ENCODE measurements at regions not wholly inside any gene's neighbourhood (a gene's known extent, or its start where the extent isn't known, plus 50 kb on each side); places are given as distances from the start of the nearest gene placed in this dataset.

DNA sequence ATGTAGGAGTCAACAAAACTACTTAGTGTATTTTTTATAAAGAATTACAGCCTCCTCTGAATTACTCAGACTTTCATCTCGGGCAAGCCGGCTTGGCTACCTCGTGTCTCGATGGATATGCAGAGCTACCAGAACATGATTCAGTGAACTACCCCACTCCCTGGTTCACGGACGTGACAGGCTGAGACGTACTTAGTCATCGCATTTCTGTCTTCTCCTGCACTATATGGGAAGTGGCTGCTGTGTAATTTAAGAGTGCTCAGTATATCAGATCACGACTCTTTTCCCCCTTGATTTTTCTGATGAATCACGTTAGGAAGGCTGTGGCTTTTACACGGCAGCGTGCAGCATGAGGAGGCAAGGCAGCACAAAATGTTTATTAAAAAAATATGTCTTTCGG is 302.7 kb upstream of the ZFP64 start:
- BruUV-seq (replicated peaks), result no TSS peak
- Histone ChIP-seq H3K79me2 (ENCODE audit: insufficient read depth, low read length) (no peaks in the 10 kb centered on the region), H2AFZ (ENCODE audit: low read length) (no peak overlapping the region), H3K27ac (ENCODE audit: extremely low read length, insufficient read depth, low read length) (no peak overlapping the region), H3K4me2 (ENCODE audit: low read depth, low read length) (no peak overlapping the region), H3K27me3 (ENCODE audit: control insufficient read depth in 1 of 2, insufficient read depth in 2 of 2, low read length in 2 of 2) (no peaks in the 10 kb centered on the region), H3K9me3 (ENCODE audit: low read length) (no peaks in the 10 kb centered on the region), H3K4me1 (ENCODE audit: insufficient read depth, low read length) (no peaks in the 10 kb centered on the region), H4K20me1 (ENCODE audit: insufficient read depth, low read length) (no peaks in the 10 kb centered on the region), H3K4me3 (replicated peaks in 1 of 3; ENCODE audit: insufficient read depth in 1 of 3, low read depth in 2 of 3, low read length in 3 of 3) (no peak overlapping the region), H3K9ac (ENCODE audit: insufficient read depth, low read depth, low read length) (no peak overlapping the region), H3K36me3 (replicated peaks in 1 of 2; ENCODE audit: control insufficient read depth in 1 of 2, insufficient read depth in 2 of 2, low read length in 2 of 2) (no peaks in the 10 kb centered on the region)
- 40% methylated on average over 13 of the region's 13 CpGs for WGBS (ENCODE audit: low lambda C conversion rate)
- intact Hi-C loops (cut with micrococcal nuclease; ENCODE audit: unreplicated experiment), result no loop called here
- ChIA-PET CTCF (ENCODE audit: low intra/inter-chr PET ratio, low total read pairs) (no interaction called here), POLR2A (no interaction called here)
- no peak for ATAC-seq
- no peak for TF ChIP-seq ZNF354B (CRISPR knock-in tag; IDR thresholded peaks at IDR 0.05)
- TF ChIP-seq, protein P1, sequence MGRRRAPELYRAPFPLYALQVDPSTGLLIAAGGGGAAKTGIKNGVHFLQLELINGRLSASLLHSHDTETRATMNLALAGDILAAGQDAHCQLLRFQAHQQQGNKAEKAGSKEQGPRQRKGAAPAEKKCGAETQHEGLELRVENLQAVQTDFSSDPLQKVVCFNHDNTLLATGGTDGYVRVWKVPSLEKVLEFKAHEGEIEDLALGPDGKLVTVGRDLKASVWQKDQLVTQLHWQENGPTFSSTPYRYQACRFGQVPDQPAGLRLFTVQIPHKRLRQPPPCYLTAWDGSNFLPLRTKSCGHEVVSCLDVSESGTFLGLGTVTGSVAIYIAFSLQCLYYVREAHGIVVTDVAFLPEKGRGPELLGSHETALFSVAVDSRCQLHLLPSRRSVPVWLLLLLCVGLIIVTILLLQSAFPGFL (CRISPR knock-in tag; IDR thresholded peaks at IDR 0.05), result no peak
- TF ChIP-seq POLR2AphosphoS2 (IDR thresholded peaks at IDR 0.05; ENCODE audit: low read depth, low read length), result no peak
- TF ChIP-seq CBFB (CRISPR knock-in tag; IDR thresholded peaks at IDR 0.05), result no peak
- TF ChIP-seq MED8 (CRISPR knock-in tag; IDR thresholded peaks at IDR 0.05; ENCODE audit: insufficient replicate concordance), result no peak
- TF ChIP-seq, protein P2, sequence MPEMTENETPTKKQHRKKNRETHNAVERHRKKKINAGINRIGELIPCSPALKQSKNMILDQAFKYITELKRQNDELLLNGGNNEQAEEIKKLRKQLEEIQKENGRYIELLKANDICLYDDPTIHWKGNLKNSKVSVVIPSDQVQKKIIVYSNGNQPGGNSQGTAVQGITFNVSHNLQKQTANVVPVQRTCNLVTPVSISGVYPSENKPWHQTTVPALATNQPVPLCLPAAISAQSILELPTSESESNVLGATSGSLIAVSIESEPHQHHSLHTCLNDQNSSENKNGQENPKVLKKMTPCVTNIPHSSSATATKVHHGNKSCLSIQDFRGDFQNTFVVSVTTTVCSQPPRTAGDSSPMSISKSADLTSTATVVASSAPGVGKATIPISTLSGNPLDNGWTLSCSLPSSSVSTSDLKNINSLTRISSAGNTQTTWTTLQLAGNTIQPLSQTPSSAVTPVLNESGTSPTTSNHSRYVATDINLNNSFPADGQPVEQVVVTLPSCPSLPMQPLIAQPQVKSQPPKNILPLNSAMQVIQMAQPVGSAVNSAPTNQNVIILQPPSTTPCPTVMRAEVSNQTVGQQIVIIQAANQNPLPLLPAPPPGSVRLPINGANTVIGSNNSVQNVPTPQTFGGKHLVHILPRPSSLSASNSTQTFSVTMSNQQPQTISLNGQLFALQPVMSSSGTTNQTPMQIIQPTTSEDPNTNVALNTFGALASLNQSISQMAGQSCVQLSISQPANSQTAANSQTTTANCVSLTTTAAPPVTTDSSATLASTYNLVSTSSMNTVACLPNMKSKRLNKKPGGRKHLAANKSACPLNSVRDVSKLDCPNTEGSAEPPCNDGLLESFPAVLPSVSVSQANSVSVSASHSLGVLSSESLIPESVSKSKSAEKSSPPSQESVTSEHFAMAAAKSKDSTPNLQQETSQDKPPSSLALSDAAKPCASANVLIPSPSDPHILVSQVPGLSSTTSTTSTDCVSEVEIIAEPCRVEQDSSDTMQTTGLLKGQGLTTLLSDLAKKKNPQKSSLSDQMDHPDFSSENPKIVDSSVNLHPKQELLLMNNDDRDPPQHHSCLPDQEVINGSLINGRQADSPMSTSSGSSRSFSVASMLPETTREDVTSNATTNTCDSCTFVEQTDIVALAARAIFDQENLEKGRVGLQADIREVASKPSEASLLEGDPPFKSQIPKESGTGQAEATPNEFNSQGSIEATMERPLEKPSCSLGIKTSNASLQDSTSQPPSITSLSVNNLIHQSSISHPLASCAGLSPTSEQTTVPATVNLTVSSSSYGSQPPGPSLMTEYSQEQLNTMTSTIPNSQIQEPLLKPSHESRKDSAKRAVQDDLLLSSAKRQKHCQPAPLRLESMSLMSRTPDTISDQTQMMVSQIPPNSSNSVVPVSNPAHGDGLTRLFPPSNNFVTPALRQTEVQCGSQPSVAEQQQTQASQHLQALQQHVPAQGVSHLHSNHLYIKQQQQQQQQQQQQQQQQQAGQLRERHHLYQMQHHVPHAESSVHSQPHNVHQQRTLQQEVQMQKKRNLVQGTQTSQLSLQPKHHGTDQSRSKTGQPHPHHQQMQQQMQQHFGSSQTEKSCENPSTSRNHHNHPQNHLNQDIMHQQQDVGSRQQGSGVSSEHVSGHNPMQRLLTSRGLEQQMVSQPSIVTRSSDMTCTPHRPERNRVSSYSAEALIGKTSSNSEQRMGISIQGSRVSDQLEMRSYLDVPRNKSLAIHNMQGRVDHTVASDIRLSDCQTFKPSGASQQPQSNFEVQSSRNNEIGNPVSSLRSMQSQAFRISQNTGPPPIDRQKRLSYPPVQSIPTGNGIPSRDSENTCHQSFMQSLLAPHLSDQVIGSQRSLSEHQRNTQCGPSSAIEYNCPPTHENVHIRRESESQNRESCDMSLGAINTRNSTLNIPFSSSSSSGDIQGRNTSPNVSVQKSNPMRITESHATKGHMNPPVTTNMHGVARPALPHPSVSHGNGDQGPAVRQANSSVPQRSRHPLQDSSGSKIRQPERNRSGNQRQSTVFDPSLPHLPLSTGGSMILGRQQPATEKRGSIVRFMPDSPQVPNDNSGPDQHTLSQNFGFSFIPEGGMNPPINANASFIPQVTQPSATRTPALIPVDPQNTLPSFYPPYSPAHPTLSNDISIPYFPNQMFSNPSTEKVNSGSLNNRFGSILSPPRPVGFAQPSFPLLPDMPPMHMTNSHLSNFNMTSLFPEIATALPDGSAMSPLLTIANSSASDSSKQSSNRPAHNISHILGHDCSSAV (CRISPR knock-in tag; IDR thresholded peaks at IDR 0.05; ENCODE audit: borderline replicate concordance), result no peak
- no peak for TF ChIP-seq ARNT (IDR thresholded peaks at IDR 0.05)
- TF ChIP-seq, protein P3, sequence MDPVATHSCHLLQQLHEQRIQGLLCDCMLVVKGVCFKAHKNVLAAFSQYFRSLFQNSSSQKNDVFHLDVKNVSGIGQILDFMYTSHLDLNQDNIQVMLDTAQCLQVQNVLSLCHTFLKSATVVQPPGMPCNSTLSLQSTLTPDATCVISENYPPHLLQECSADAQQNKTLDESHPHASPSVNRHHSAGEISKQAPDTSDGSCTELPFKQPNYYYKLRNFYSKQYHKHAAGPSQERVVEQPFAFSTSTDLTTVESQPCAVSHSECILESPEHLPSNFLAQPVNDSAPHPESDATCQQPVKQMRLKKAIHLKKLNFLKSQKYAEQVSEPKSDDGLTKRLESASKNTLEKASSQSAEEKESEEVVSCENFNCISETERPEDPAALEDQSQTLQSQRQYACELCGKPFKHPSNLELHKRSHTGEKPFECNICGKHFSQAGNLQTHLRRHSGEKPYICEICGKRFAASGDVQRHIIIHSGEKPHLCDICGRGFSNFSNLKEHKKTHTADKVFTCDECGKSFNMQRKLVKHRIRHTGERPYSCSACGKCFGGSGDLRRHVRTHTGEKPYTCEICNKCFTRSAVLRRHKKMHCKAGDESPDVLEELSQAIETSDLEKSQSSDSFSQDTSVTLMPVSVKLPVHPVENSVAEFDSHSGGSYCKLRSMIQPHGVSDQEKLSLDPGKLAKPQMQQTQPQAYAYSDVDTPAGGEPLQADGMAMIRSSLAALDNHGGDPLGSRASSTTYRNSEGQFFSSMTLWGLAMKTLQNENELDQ (CRISPR knock-in tag; IDR thresholded peaks at IDR 0.05; ENCODE audit: borderline replicate concordance), result no peak
- no peak for TF ChIP-seq PPARG (CRISPR knock-in tag; conservative IDR thresholded peaks at IDR 0.05)
- DNase-seq (ENCODE audit: low spot score), result no peak
- in situ Hi-C loops (cut with HindIII; ENCODE audit: extremely low pct_ligation_motif_present, low pct_unique_long_range_greater_than_20kb), result no loop called here
- FAIRE-seq, result no peak
